ENCODE measurements at regions not wholly inside any gene's neighbourhood (a gene's known extent, or its start where the extent isn't known, plus 50 kb on each side); places are given as distances from the start of the nearest gene placed in this dataset.

DNA sequence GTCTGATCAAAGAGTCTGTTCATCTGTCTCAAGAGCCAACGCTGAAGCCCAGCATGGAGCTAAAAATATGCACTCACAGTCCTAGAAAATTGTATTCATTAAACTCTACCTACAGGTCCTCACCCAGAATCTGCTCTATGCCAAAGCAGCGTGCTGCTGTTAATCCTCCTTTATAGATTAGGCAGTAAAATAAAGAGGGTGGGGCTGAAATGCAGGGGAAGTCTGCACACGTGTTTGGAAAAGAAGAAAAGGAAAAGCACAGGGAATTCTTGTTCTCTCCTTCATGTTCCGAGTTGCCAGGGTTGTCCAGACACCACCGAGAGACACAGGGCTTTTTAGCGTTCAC lies 121.4 kb upstream of the TMEM161B start:
- no peak for TF ChIP-seq CTCF (IDR thresholded peaks at IDR 0.05; ENCODE audit: extremely low read depth, low read depth, low read length)
- no peaks in the 10 kb centered on the region for H3K27me3 ChIP-seq (ENCODE audit: insufficient read depth, low read length)
- no peaks in the 10 kb centered on the region for H3K4me1 ChIP-seq (ENCODE audit: insufficient read depth, low read length)
- no peaks in the 10 kb centered on the region for H3K36me3 ChIP-seq (ENCODE audit: insufficient read depth, low read length)
- no peaks in the 10 kb centered on the region for H3K79me2 ChIP-seq (ENCODE audit: insufficient read depth, low read length)
- no peaks in the 10 kb centered on the region for H3K9me3 ChIP-seq (ENCODE audit: low read depth, low read length)
- no peaks in the 10 kb centered on the region for H4K20me1 ChIP-seq (ENCODE audit: insufficient read depth, low read length)
- H2AFZ ChIP-seq (ENCODE audit: low read length): no peak overlapping the region
- H3K4me3 ChIP-seq (ENCODE audit: insufficient read depth, low read length): no peak overlapping the region
- no peak for DNase-seq (ENCODE audit: insufficient read length, low spot score, missing footprints)
- no peak overlapping the region for H3K4me2 ChIP-seq (ENCODE audit: insufficient read depth, low read length)
- no peak overlapping the region for H3K27ac ChIP-seq (ENCODE audit: low read depth, low read length)

DNA sequence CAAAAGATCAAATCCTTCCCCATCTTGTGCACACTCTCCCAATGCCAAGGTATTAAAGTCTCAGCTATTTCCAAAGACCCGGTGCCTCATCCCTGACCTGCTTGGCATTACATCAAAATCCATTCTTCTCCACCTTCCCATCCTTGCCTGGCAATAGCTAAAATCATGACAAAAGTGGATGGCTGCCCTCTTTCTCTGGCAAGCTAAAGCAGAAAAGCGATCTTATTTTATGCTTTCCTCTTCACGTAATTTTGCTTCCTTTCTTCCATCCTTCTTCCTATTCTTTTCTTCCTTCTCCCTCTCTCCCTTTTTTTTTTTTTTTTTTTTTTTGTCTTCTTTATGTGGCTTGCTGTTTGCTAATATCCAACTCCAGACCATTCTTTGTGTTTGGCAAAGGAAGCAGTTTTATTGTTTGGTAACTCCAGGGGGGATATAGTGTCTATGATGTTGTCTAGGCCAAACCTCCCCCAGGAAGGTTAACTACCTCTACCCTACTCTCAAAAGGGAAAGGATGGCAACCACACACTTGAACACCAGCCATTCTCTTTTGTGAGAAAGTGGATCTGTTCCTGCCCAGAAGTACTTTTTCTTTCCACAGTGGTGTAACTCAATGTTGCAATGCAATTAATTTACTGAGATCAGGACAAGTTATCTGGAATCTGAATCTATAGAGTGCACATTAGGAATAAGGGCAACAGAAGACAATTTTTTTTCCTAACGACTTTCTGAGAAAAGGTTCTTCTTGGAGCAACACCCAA lies 120.9 kb upstream of the TMEM161B start:
- no peaks in the 10 kb centered on the region for H3K4me1 ChIP-seq (ENCODE audit: insufficient read depth, low read length)
- H3K4me2 ChIP-seq (ENCODE audit: insufficient read depth, low read length): no peak overlapping the region
- H2AFZ ChIP-seq (ENCODE audit: low read length): no peak overlapping the region
- TF ChIP-seq CTCF (IDR thresholded peaks at IDR 0.05; ENCODE audit: extremely low read depth, low read depth, low read length): no peak
- H3K9me3 ChIP-seq (ENCODE audit: low read depth, low read length): no peaks in the 10 kb centered on the region
- no peaks in the 10 kb centered on the region for H3K36me3 ChIP-seq (ENCODE audit: insufficient read depth, low read length)
- no peak for DNase-seq (ENCODE audit: insufficient read length, low spot score, missing footprints)
- no peak overlapping the region for H3K27ac ChIP-seq (ENCODE audit: low read depth, low read length)
- H3K27me3 ChIP-seq (ENCODE audit: insufficient read depth, low read length): no peaks in the 10 kb centered on the region
- H3K79me2 ChIP-seq (ENCODE audit: insufficient read depth, low read length): no peaks in the 10 kb centered on the region
- no peaks in the 10 kb centered on the region for H4K20me1 ChIP-seq (ENCODE audit: insufficient read depth, low read length)
- no peak overlapping the region for H3K4me3 ChIP-seq (ENCODE audit: insufficient read depth, low read length)

- H3K27ac ChIP-seq (ENCODE audit: low read depth, low read length): no peak overlapping the region
- H3K4me3 ChIP-seq (ENCODE audit: insufficient read depth, low read length): no peak overlapping the region
- H4K20me1 ChIP-seq (ENCODE audit: insufficient read depth, low read length): no peaks in the 10 kb centered on the region
- H3K9me3 ChIP-seq (ENCODE audit: low read depth, low read length): no peaks in the 10 kb centered on the region
- H3K36me3 ChIP-seq (ENCODE audit: insufficient read depth, low read length): no peaks in the 10 kb centered on the region
- H2AFZ ChIP-seq (ENCODE audit: low read length): no peak overlapping the region
- H3K4me1 ChIP-seq (ENCODE audit: insufficient read depth, low read length): no peaks in the 10 kb centered on the region
- no peak overlapping the region for H3K4me2 ChIP-seq (ENCODE audit: insufficient read depth, low read length)
- DNase-seq (ENCODE audit: insufficient read length, low spot score, missing footprints): no peak
- H3K27me3 ChIP-seq (ENCODE audit: insufficient read depth, low read length): no peaks in the 10 kb centered on the region
- H3K79me2 ChIP-seq (ENCODE audit: insufficient read depth, low read length): no peaks in the 10 kb centered on the region
- no peak for TF ChIP-seq CTCF (IDR thresholded peaks at IDR 0.05; ENCODE audit: extremely low read depth, low read depth, low read length)
Measured at GRCh38 chr5:88388476-88389337, 120.1 kb upstream of the TMEM161B start.

DNA sequence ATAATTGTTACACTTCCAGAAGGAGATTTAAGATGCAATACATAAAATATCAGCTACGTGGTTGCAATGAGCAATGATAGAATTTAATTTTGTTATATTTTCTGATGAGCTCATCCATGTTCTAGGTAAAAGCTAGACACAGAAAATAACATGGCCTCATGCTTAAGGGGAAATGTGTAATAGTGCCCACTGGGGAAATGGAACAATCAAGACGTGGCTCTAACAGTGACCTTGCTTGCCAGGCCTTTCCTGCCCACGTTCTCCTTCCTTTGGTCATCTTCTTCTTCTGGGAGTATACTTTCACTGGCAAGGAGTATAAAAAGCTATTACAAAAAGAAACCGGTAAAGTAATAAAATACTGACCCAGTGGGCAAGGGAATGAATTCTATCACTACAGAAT lies 116.2 kb upstream of the TMEM161B start:
- Histone ChIP-seq H3K4me2 (ENCODE audit: insufficient read depth, low read length) (no peak overlapping the region), H2AFZ (ENCODE audit: low read length) (no peak overlapping the region), H3K4me3 (ENCODE audit: insufficient read depth, low read length) (no peak overlapping the region), H3K27ac (ENCODE audit: low read depth, low read length) (no peak overlapping the region), H3K9me3 (ENCODE audit: low read depth, low read length) (no peaks in the 10 kb centered on the region), H3K4me1 (ENCODE audit: insufficient read depth, low read length) (no peaks in the 10 kb centered on the region), H3K79me2 (ENCODE audit: insufficient read depth, low read length) (no peaks in the 10 kb centered on the region), H3K27me3 (ENCODE audit: insufficient read depth, low read length) (no peaks in the 10 kb centered on the region), H4K20me1 (ENCODE audit: insufficient read depth, low read length) (no peaks in the 10 kb centered on the region), H3K36me3 (ENCODE audit: insufficient read depth, low read length) (no peaks in the 10 kb centered on the region)
- no peak for DNase-seq (ENCODE audit: insufficient read length, low spot score, missing footprints)
- no peak for TF ChIP-seq CTCF (IDR thresholded peaks at IDR 0.05; ENCODE audit: extremely low read depth, low read depth, low read length)

Measured in osteoblast (primary cell).